Breast epithelium (tissue), 4 donors: ENCODE measurements at regions not wholly inside any gene's neighbourhood (a gene's known extent, or its start where the extent isn't known, plus 50 kb on each side); places are given as distances from the start of the nearest gene placed in this dataset.
A peak's percentile ranks its signal among the peaks of the same experiment; 100 is the strongest.

Experiments used
- DNase-seq, 2 donors: peaks; one replicate each; pipeline ENCODE4 v3.0.0-alpha.2; 2019; ENCODE audit warnings: low spot score in 2 of 2
- H3K27ac ChIP-seq, 2 donors: fragments of 200-600 bp; sonication (generic) in 1 of 2; one replicate each; pipeline ENCODE4 v1.5.1; 2016 to 2019; ENCODE audit warnings: mild to moderate bottlenecking in 1 of 2
- H3K27me3 ChIP-seq, 2 donors: fragments of 200-600 bp; sonication (generic) in 1 of 2; one replicate each; pipeline versions ENCODE4 v1.5.1 to v1.6.0; 2017 to 2019; ENCODE audit warnings: control low read depth in 1 of 2, mild to moderate bottlenecking in 1 of 2
- H3K36me3 ChIP-seq: fragments of 200-600 bp; one replicate; pipeline ENCODE4 v1.5.1; 2019
- H3K4me1 ChIP-seq, 2 donors: fragments of 200-600 bp; sonication (generic); one replicate each; pipeline ENCODE4 v1.5.1; 2016 to 2019; ENCODE audit warnings: control low read depth in 1 of 2
- H3K4me3 ChIP-seq, 3 donors: fragments of 200-600 bp; sonication (generic); 1 replicate in 2 of 3; 2 replicates in 1 of 3; pipeline ENCODE4 v1.5.1; 2016 to 2019; ENCODE audit warnings: mild to moderate bottlenecking in 3 of 3, moderate library complexity in 2 of 3
- H3K9me3 ChIP-seq, 2 donors: fragments of 200-600 bp; sonication (generic) in 1 of 2; one replicate each; pipeline ENCODE4 v1.5.1; 2016 to 2019; ENCODE audit warnings: control low read depth in 1 of 2
- CTCF ChIP-seq, 3 donors: fragments of 450-650 bp; IDR thresholded peaks; one replicate each; pipeline ENCODE4 v1.5.1; 2016 to 2017; ENCODE audit warnings: antibody characterized with exemption in 3 of 3, mild to moderate bottlenecking in 3 of 3, moderate library complexity in 3 of 3
- POLR2A ChIP-seq: fragments of 450-650 bp; IDR thresholded peaks from one replicate; pipeline ENCODE4 v1.6.1; 2016; ENCODE audit warnings: antibody characterized with exemption, mild to moderate bottlenecking, moderate library complexity
- POLR2AphosphoS5 ChIP-seq, 3 donors: sonication (generic); formaldehyde crosslinking; IDR thresholded peaks; one replicate each; pipeline ENCODE4 v1.6.1; 2017; ENCODE audit warnings: antibody characterized with exemption in 3 of 3
- intact Hi-C: fragments of 100-400 bp; cut with DNase I; formaldehyde crosslinking; loops from one replicate; pipeline ENCODE4 v1.15.1; 2023; ENCODE audit warnings: low total_unique reads

DNA sequence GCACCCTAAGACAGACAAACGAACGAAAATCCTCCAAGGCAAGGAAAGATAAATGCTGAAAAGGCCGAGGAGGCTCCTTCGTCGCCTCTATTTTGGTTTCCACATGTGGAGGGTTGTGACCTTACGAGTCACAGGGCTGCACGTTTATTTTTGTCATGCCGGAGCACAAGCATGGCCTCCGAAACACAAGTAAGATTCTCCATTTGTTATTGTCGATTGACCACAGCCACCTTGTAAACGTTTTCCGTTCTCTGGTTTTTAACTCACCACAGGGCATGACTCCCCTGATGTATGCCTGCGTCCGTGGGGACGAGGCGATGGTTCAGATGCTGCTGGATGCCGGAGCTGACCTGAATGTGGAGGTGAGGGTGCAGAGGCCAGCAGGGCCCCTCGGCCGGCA, 73.1 kb upstream of the PWP1 start:
- H3K9me3 ChIP-seq: no peaks in the 10 kb centered on the region
- DNase-seq: no peak
- intact Hi-C loops: no loop called here
- no peaks in the 10 kb centered on the region for H3K27me3 ChIP-seq
- H3K4me3 ChIP-seq: no peak overlapping the region
- H3K4me1 ChIP-seq: no peaks in the 10 kb centered on the region
- no peak overlapping the region for H3K27ac ChIP-seq
- no peaks in the 10 kb centered on the region for H3K36me3 ChIP-seq
- no peak for TF ChIP-seq CTCF (IDR thresholded peaks at IDR 0.05)
- no peak for TF ChIP-seq POLR2AphosphoS5 (IDR thresholded peaks at IDR 0.05)
- TF ChIP-seq POLR2A: no peak

- intact Hi-C loops: no loop called here
- no peak overlapping the region for H3K4me3 ChIP-seq
- DNase-seq: no peak
- no peaks in the 10 kb centered on the region for H3K4me1 ChIP-seq
- no peaks in the 10 kb centered on the region for H3K9me3 ChIP-seq
- H3K36me3 ChIP-seq: no peaks in the 10 kb centered on the region
- H3K27me3 ChIP-seq: no peaks in the 10 kb centered on the region
- H3K27ac ChIP-seq: no peak overlapping the region
- TF ChIP-seq POLR2AphosphoS5 (IDR thresholded peaks at IDR 0.05) (no peak), CTCF (IDR thresholded peaks at IDR 0.05) (no peak), POLR2A (no peak)
Observed at GRCh38 chr12:107616941-107617340, 68.7 kb upstream of the PWP1 start.

- Histone ChIP-seq H3K36me3 (no peaks in the 10 kb centered on the region), H3K27ac (no peak overlapping the region), H3K27me3 (no peaks in the 10 kb centered on the region), H3K4me3 (no peak overlapping the region), H3K9me3 (no peaks in the 10 kb centered on the region), H3K4me1 (no peaks in the 10 kb centered on the region)
- TF ChIP-seq POLR2AphosphoS5 (IDR thresholded peaks at IDR 0.05) (no peak), POLR2A (no peak), CTCF (IDR thresholded peaks at IDR 0.05) (no peak)
- intact Hi-C loops: no loop called here
- DNase-seq: no peak
Observed at GRCh38 chr12:107618106-107618505, 67.5 kb upstream of the PWP1 start.

DNA sequence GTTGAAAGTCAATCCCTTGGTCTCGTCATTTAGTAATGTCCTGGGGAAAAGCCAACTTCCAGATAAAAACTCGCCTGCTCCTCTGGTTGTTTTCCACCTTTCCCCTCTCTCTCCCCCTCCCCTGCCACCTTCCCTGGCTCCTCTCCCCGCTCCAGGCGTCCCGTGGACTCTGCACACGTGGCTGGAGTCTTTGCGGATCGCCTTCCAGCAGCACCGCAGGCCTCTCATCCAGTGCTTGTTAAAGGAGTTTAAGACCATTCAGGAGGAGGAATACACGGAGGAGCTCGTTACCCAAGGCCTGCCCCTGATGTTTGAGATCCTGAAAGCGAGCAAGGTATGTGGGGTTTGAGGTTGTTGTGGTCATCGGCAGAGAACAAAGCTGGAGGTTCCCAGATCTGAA, 65.8 kb upstream of the PWP1 start:
- Histone ChIP-seq H3K4me3 (no peak overlapping the region), H3K4me1 (no peaks in the 10 kb centered on the region), H3K36me3 (no peaks in the 10 kb centered on the region), H3K9me3 (peaks cover 0 to 2% of the 10 kb centered on the region in 2 donors), H3K27me3 (no peaks in the 10 kb centered on the region), H3K27ac (no peak overlapping the region)
- TF ChIP-seq POLR2A: no peak
- no peak for TF ChIP-seq POLR2AphosphoS5 (IDR thresholded peaks at IDR 0.05)
- TF ChIP-seq CTCF (IDR thresholded peaks at IDR 0.05): no peak
- no peak for DNase-seq
- intact Hi-C loops: no loop called here

- Histone ChIP-seq H3K36me3 (no peaks in the 10 kb centered on the region), H3K4me3 (no peak overlapping the region), H3K27me3 (no peaks in the 10 kb centered on the region), H3K27ac (no peak overlapping the region), H3K9me3 (peaks cover 0 to 9% of the 10 kb centered on the region in 2 donors), H3K4me1 (no peaks in the 10 kb centered on the region)
- DNase-seq: no peak
- peak in 1 of 3 donors; percentile 12 for TF ChIP-seq CTCF (IDR thresholded peaks at IDR 0.05)
- TF ChIP-seq POLR2A: no peak
- no peak for TF ChIP-seq POLR2AphosphoS5 (IDR thresholded peaks at IDR 0.05)
- intact Hi-C loops: no loop called here
Observed at GRCh38 chr12:107622001-107622400, 63.6 kb upstream of the PWP1 start.
